Right forelimb (tissue), 1 donor: ENCODE measurements at regions not wholly inside any gene's neighbourhood (a gene's known extent, or its start where the extent isn't known, plus 50 kb on each side); places are given as distances from the start of the nearest gene placed in this dataset.
A peak's percentile ranks its signal among the peaks of the same experiment; 100 is the strongest.

ENCODE experiments used
- DNase-seq: peaks from one replicate; pipeline ENCODE4 v3.0.0-alpha.2; 2018

GRCh38 chr6:166747644-166748595 is 120.9 kb upstream of the RPS6KA2 start:
- no peak for DNase-seq

- no peak for DNase-seq
Measured at GRCh38 chr6:166745801-166746668, 119.0 kb upstream of the RPS6KA2 start.

DNA sequence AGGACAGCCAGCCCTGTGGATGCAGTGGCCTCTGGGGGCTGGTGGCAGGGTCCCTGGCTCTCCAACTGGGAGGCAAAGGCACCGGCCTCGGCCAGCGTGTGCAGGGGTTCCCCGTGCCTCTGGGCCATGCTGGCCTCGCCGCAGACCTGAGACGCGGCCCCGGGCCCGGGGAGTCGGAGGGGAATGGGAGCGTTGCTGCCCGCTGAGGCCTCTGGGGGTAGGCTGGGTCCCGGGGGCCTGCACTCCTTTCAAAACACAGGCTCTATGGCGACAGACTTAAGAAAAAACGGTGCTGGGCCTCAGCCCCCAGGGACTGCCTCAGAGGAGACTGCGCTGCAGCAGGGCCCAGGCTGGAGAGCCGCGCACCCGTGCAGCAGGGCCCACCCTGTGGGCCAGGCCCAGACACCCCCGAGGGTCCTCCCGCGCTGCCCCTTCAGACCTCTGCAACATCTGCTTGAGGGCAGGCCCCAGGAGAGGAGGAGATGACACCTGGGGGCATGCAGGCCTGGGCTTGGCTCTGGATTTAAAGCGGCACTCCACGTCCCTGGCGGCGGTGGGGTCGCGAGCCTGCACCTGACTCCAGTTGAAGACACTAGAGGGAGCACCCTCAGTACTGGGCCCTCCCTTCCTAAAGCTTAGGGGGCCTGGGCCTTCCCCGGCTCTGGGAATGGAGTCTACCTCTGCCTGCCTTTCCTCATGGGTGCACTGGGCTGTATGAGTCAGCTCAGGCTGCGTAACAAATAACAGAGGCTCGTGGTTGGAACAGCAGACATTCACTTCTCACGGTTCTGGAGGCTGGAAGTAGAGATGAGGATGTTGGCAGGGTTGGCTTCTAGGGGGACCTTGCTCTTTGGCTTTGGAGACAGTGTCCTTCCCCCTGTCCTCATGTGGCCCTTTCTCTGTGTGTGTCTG is 117.4 kb upstream of the RPS6KA2 start:
- DNase-seq = peak; percentile 15

- no peak for DNase-seq
Measured at GRCh38 chr6:166743406-166744222, 116.6 kb upstream of the RPS6KA2 start.

- peak; percentile 34 for DNase-seq
Measured at GRCh38 chr6:166742981-166743380, 115.9 kb upstream of the RPS6KA2 start.

- no peak for DNase-seq
Measured at GRCh38 chr6:166739976-166740318, 112.9 kb upstream of the RPS6KA2 start.

GRCh38 chr6:166739117-166739975 is 112.3 kb upstream of the RPS6KA2 start:
- DNase-seq = no peak

- DNase-seq = no peak
Measured at GRCh38 chr6:166738386-166739116, 111.5 kb upstream of the RPS6KA2 start.

- no peak for DNase-seq
Measured at GRCh38 chr6:166737261-166737660, 110.2 kb upstream of the RPS6KA2 start.

DNA sequence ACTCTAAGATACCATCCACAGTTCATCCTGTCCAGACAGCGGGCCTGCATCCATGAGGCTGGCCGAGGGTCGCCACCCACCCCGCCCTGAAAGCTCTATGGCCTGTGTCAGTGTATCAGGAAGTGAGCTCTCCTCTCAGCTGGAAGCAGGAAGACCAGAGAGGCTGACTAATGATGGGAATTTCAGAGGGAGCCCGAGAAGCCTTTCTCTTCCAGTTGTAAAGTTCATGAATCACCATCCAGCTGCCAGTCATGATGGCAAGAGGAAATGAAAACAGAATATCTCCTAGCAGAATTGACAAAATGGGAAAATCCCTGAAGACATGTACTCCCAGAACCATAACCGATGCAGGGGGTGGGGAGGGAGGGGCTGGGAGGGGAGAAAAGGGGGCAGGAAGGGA is 109.6 kb upstream of the RPS6KA2 start:
- DNase-seq = no peak

- DNase-seq = no peak
Measured at GRCh38 chr6:166733900-166734299, 106.8 kb upstream of the RPS6KA2 start.

GRCh38 chr6:166729658-166730057 is 102.6 kb upstream of the RPS6KA2 start:
- DNase-seq = no peak

GRCh38 chr6:166728884-166729530 is 102.0 kb upstream of the RPS6KA2 start:
- DNase-seq = no peak

DNA sequence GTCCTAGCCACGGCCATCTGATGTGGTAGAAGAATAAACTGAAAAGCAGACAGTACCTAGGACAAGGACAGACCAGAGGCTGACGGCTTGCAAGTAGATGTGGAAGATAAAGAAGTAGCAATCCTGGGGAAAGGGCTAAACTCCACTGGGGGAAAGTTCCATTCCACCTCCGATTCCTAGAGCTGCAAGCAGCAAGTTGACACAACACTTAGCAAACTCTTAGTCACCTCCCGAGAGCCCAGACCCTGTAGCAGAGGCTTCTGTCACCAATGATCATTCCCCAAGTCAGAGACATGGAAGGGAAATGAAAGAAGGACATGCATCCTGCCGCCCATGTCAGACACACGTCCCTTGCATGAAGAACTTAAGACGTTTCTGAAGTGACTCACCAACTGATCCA is 99.2 kb upstream of the RPS6KA2 start:
- no peak for DNase-seq

GRCh38 chr6:166725571-166725970 is 98.5 kb upstream of the RPS6KA2 start:
- no peak for DNase-seq

DNA sequence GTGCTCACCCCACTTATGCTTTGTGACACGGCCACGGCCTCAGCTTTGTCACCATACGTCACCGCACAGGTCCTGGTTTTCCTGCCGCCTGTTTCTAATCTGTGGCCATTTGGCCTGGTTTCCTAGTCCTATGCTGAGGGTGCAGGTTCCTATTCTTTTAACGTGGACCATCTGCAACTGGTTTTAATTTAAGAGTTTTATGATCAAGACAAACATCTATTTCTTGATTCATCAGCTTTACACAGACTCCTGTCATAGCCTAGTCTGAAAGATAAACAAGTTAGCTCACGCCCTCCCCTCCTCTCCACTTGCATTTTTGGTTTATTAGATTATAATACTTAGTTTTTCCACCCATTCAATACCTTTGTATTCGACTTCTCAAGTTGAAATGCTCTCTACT is 97.5 kb upstream of the RPS6KA2 start:
- DNase-seq = no peak

DNA sequence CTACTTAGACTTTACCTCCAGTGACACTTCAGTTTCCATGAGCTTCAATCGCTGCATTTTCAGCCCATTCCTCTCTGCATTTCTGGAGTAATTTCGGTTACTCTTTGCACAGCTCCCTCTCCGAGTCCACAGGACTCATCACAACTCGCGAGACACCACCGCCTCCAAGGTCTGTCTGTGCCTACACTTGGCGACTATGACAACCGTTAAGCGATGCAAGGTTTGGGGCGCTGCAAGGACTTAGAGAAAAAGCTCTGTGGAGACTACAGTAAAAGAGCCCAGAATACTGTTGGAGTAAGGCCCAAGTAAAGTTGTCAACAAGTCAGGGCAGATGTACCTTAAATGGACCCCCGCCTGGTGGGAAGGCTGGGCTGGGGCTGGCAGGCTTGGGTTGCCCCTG is 95.7 kb upstream of the RPS6KA2 start:
- no peak for DNase-seq

DNA sequence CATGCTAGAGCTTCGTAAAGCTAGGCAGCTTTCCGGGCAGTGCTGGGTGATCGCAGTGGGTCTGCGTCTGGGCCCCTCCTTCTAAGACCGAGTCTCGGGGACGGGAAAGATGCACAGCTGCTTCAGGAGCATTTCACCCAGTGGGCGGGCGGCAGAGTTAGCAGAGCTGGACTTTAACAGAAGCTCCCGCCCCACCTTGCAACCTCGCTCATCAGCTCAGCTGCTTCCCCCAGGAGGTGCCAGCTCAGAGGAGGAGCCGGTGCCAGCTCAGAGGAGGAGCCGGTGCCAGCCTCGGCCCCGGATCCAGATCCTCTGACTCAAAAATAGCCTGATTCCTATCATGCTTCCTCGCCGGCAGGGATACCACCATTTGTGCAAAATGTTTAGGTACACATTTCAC is 94.5 kb upstream of the RPS6KA2 start:
- no peak for DNase-seq

DNA sequence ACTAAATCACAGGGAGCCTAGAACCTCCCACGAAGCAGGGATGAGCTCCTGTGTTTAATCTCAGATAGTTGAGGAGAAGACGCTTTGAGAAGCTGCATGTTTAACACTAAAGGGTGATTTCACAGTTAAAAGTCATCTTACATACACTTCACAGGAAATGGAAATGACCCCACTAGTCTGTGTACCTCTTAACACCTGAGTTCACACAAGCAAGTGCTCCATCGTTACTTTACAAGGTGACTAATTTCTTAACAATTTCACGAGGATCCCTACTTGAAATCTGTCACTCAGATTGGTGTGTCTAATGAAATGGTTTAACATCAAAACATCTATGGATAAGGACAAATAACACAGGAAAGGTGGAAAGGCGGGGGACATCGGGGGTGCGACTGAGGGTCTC is 93.8 kb upstream of the RPS6KA2 start:
- no peak for DNase-seq

DNA sequence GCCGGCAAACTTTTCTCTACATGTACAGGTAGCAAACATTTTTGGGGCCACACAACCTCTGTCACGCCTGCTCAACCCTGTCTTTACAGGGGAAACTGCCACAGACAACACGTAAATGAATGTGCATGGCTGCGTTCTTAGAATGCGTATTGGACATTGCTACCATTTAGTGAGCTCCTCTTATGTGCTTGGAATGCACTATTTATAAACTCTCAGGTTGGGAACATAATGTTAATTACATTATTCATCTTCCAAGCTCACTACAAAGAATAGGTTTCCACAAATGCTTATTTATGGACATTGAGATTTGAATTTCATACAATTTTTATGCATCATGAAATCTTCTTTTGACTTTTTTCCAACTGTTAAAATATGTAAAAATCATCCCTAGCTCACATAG is 92.0 kb upstream of the RPS6KA2 start:
- no peak for DNase-seq
